Stimulated activated naive B cell treated with anti-CD40 and anti-IgM and Interleukin-4, amounts not matched to agents 10 μg/mL and 1 μg/mL and 100 μg/mL, for 72 hours (primary cell): ENCODE measurements at regions not wholly inside any gene's neighbourhood (a gene's known extent, or its start where the extent isn't known, plus 50 kb on each side); places are given as distances from the start of the nearest gene placed in this dataset.
"Not testable (repeated sequence)": the region's sequence is repeated elsewhere in the genome, so short reads cannot be mapped to it uniquely, and the experiment has no call there.

Experiments used
- ATAC-seq, 2 donors: fragments of 150-1000 bp; cut with Tn5 transposase; replicated peaks; 2 replicates each; pipeline ENCODE4 v1.10.0; 2021; ENCODE audit warnings: moderate library complexity in 1 of 2
- DNase-seq: peaks from one replicate; pipeline ENCODE4 v3.0.0; 2021
- H3K27ac Mint-ChIP-seq: one replicate; pipeline ENCODE4 v1.8.0; 2022; ENCODE audit warnings: mild to moderate bottlenecking, mixed read lengths
- H3K27me3 Mint-ChIP-seq, 2 donors: one replicate each; pipeline ENCODE4 v1.8.0; 2022; ENCODE audit warnings: mixed read lengths in 2 of 2
- H3K36me3 Mint-ChIP-seq, 2 donors: one replicate each; pipeline ENCODE4 v1.8.0; 2022; ENCODE audit warnings: mixed read lengths in 2 of 2, mild to moderate bottlenecking in 1 of 2
- H3K4me1 Mint-ChIP-seq, 2 donors: one replicate each; pipeline ENCODE4 v1.8.0; 2022; ENCODE audit warnings: mixed read lengths in 2 of 2, mild to moderate bottlenecking in 1 of 2
- H3K4me3 Mint-ChIP-seq, 2 donors: one replicate each; pipeline ENCODE4 v1.8.0; 2022; ENCODE audit warnings: mild to moderate bottlenecking in 2 of 2, mixed read lengths in 2 of 2, moderate library complexity in 1 of 2
- H3K9me3 Mint-ChIP-seq, 2 donors: one replicate each; pipeline ENCODE4 v1.8.0; 2022; ENCODE audit warnings: mixed read lengths in 2 of 2, mild to moderate bottlenecking in 1 of 2

DNA sequence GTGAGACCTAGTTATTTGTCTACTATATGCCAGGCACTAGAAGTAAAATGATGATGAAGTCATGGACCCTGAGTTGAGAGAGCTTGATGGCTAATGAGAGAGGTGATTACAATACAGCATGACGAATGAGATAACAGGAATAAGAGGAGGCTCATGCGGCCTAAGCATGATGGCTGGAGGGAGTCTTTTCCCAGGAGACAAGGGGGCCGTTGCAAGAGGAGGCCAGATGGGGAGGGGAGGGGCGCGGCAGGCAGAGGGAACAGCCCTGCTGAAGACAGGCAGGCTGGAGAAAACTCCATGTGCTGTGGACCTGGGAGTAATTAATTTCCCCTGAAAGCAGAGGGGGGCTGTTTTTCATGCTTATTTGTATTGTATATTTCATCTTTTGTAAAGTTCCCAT is 144.7 kb upstream of the RFLNA start:
- H3K27me3 Mint-ChIP-seq = peaks cover 0 to 4% of the 10 kb centered on the region in 2 donors
- H3K4me1 Mint-ChIP-seq = peaks cover 7 to 18% of the 10 kb centered on the region in 2 donors
- no peak overlapping the region for H3K27ac Mint-ChIP-seq
- no peak overlapping the region for H3K4me3 Mint-ChIP-seq
- DNase-seq = no peak
- no peaks in the 10 kb centered on the region for H3K36me3 Mint-ChIP-seq
- H3K9me3 Mint-ChIP-seq = peaks cover 0 to 4% of the 10 kb centered on the region in 2 donors
- ATAC-seq = no peak

DNA sequence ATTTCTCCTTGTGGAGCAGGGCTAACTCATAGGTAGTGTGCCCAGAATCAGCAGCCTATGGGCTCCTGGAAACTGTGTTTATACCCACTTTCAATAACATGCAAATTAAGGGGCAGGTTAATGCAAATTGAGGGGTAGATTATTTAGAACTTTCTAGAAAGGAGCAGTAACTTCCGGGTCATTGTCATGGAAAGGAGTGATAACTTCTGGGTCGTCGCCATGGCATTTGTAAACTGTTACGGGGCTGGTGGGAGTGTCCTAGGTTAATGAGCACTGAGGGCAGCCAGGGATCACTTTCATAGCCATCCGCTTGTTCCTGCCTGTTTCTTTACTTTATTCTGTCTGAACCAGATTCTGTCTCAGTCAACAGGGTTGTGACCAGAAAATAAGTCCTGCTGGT is 143.3 kb upstream of the RFLNA start:
- Mint-ChIP-seq H3K36me3 (no peaks in the 10 kb centered on the region), H3K4me1 (peaks cover 11 to 18% of the 10 kb centered on the region in 2 donors), H3K9me3 (peaks cover 0 to 4% of the 10 kb centered on the region in 2 donors), H3K27me3 (peaks cover 0 to 4% of the 10 kb centered on the region in 2 donors), H3K4me3 (no peak overlapping the region), H3K27ac (no peak overlapping the region)
- ATAC-seq = no peak
- DNase-seq = no peak

DNA sequence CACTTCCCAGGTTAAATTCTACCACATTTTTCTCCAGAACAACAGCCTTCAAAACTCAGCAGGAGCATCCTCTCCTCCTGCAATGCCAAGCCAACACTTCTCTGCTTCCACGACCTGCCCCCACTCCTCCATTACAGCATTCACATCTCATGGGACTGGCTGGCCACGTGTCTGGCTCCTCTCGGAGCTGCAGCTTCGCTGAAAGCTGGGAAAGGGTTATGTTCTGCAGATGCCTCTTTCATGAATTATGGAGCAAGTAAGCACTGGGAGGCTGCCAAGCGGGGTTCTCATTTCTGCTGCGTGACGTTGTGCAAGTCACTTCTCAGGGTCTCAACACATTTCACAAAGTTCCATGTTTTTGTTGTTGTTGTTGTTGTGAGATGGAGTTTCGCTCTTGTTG is 142.2 kb upstream of the RFLNA start:
- Mint-ChIP-seq H3K36me3 (no peaks in the 10 kb centered on the region), H3K9me3 (peaks cover 0 to 4% of the 10 kb centered on the region in 2 donors), H3K4me1 (peaks cover 4 to 9% of the 10 kb centered on the region in 2 donors), H3K27me3 (peaks cover 6 to 9% of the 10 kb centered on the region in 2 donors), H3K27ac (no peak overlapping the region), H3K4me3 (no peak overlapping the region)
- DNase-seq = no peak
- no peak for ATAC-seq

DNA sequence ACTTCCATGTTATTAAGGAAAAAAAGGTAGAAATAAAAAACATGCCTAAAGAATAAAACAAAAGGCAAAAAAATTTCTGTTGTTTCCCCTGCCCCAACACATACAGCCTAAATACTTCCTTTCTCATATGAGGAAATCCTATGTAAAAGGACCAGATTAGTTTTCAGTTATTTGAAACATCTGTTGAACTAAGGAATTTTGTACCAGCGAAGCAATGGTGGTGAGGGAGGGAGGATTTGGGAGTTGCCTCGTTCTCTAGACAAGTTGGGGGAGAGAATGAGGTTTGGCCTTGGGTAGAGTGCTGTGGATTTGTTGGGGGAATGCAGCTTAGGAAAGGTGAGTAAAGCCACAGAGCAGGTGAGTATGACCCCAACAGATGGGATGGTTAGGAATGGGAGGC is 141.5 kb upstream of the RFLNA start:
- peaks cover 9 to 11% of the 10 kb centered on the region in 2 donors for H3K27me3 Mint-ChIP-seq
- no peak overlapping the region for H3K4me3 Mint-ChIP-seq
- DNase-seq (no peak), ATAC-seq (no peak)
- peaks cover 0 to 4% of the 10 kb centered on the region in 2 donors for H3K9me3 Mint-ChIP-seq
- H3K36me3 Mint-ChIP-seq = no peaks in the 10 kb centered on the region
- H3K4me1 Mint-ChIP-seq = peaks cover 2 to 4% of the 10 kb centered on the region in 2 donors
- H3K27ac Mint-ChIP-seq = no peak overlapping the region

DNA sequence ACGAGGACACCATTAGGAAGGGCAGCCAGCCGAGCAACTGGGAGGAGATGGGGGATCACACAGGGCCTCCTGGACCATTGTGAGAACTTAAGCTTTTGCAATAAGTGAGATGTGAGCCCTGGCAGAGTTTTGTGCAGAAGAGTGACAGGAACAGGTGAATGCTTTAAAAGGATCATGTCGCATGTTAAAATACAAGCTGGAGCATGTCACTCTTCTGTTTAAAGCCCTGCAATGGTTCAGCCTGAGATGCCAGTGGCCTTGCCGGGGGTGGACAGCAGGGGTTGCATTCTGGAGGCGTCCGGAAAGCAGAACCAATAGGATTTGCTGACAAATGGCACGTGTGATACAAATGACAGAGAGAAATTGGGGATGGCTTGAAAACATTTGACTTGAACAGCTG is 137.5 kb upstream of the RFLNA start:
- Mint-ChIP-seq H3K27me3 (peaks cover 9 to 11% of the 10 kb centered on the region in 2 donors), H3K27ac (no peak overlapping the region), H3K9me3 (peaks cover 0 to 1% of the 10 kb centered on the region in 2 donors), H3K4me3 (no peak overlapping the region), H3K4me1 (peaks cover 0 to 4% of the 10 kb centered on the region in 2 donors), H3K36me3 (no peaks in the 10 kb centered on the region)
- DNase-seq (no peak), ATAC-seq (no peak)

DNA sequence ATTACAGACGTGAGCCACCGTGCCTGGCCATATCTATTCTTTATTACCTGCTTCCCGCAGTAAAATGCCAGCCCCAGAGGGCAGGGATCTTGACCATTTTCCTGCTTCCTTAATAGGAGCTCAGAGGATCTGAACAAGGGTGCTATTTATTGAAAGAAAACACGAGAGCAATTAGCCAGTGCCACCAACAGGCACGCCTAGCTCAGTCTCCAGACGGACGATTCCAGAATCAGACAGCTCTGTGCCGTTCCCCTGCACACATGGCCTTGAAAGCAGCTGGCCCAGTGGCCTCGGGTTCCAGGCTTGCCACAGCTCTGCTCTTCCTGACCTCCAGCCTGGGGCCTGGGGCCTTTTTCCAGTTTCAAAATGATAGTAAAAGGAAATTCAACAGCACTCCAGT is 135.2 kb upstream of the RFLNA start:
- Mint-ChIP-seq H3K27me3 (peaks cover 9 to 11% of the 10 kb centered on the region in 2 donors), H3K4me3 (no peak overlapping the region), H3K36me3 (peaks cover 0 to 5% of the 10 kb centered on the region in 2 donors), H3K27ac (no peak overlapping the region), H3K9me3 (peaks cover 7 to 9% of the 10 kb centered on the region in 2 donors), H3K4me1 (peaks cover 0 to 4% of the 10 kb centered on the region in 2 donors)
- ATAC-seq (no peak), DNase-seq (no peak)

DNA sequence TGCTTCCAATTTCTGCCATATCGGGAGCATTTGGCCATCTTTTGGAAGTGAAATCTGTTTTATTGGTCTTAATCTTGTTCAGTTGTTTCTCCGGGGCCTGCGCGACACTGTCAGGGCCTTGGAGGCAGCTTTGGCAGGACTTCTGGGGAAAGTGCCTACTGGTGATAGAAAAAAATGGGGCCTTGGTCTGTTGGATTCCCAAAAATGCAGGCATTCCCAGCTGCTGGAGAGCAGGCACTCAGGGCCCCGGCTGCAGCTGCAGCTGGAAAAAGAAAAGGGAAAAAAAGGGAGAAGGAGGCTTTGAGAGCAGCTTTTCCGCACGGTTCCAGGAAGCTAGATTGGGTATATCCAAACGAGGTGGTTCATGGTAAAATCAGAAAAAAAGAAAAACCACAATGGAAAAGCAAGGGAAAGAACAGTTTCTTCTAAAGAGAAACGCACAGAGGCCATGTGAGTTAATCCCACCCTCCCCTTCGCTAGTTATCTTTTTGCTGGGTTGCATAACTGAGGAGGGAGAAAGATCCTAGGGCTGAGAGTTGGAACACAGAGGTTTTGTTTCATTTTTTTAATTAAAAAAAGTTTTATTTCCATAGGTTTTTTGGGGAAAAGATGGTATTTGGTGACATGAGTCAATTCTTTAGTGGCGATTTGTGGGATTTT is 134.7 kb upstream of the RFLNA start:
- H3K36me3 Mint-ChIP-seq = peaks cover 0 to 5% of the 10 kb centered on the region in 2 donors
- DNase-seq (no peak), ATAC-seq (no peak)
- H3K27me3 Mint-ChIP-seq = peaks cover 9 to 11% of the 10 kb centered on the region in 2 donors
- H3K4me3 Mint-ChIP-seq = no peak overlapping the region
- peaks cover 0 to 4% of the 10 kb centered on the region in 2 donors for H3K4me1 Mint-ChIP-seq
- no peak overlapping the region for H3K27ac Mint-ChIP-seq
- H3K9me3 Mint-ChIP-seq = peaks cover 9 to 11% of the 10 kb centered on the region in 2 donors

DNA sequence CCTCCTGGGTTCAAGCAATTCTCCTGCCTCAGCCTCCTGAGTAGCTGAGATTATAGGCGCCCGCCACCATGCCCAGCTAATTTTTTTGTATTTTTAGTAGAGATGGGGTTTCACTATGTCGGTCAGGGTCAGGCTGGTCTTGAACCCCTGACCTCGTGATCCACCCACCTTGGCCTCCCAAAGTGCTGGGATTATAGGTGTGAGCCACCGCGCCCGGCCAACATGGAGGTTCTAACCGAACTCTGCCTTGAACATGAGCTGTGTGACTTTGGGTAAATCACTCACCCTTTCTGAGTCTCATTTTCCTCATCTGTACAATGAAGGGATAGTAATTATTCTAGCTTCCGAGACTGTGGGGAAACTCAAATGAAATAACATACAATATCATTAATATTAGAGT is 133.5 kb upstream of the RFLNA start:
- H3K9me3 Mint-ChIP-seq = peaks cover 9 to 12% of the 10 kb centered on the region in 2 donors
- DNase-seq, H3K4me1 Mint-ChIP-seq, ATAC-seq, H3K4me3 Mint-ChIP-seq, H3K36me3 Mint-ChIP-seq, H3K27ac Mint-ChIP-seq: not testable (repeated sequence)
- peaks cover 9 to 11% of the 10 kb centered on the region in 2 donors for H3K27me3 Mint-ChIP-seq

DNA sequence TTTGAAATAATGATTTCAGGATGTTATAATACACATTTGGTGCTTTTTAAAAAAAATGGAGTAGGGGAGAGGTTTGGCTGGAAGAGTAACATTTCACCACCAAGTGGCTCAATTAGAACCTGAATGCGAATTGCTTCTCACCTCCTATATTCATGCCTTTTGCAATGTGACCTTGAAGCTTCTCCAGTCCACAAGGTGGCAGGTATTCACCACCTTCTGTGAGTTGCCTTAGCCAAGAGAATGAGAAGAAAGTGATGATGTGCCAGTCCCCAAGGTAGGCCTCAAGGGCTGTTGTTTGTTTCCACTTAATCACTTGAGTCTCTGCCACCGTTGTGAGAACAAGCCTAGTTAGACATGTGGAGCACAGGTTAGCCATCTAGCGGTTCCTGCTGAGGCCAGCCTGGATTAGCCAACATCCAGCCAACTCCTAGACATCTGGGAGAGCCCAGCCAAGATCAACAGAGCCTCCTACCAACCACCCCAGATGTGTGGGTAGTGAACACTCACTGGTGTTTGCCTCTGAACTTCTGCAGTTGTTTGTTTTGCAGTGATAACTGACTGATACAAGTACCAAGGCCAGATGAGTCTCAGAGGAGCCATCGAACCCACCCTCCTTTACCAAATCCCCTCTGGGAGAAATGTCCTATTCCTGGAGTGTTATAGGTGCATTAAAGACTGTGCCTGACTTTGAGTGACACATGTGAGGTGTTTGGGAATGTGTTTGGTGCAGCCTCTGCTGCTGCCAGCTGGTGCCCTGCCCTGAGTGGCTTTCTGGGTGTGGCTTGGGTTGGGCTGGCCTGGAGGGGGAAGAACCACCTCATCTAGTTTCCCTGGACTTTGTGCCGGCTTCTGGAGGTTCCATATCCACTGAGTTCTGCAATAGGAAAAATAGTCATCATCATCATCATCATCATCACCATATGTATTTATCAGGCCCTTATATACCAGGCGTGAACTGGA is 132.5 kb upstream of the RFLNA start:
- Mint-ChIP-seq H3K27ac (no peak overlapping the region), H3K4me3 (no peak overlapping the region), H3K36me3 (peaks cover 0 to 5% of the 10 kb centered on the region in 2 donors), H3K4me1 (no peaks in the 10 kb centered on the region), H3K9me3 (peaks cover 9 to 12% of the 10 kb centered on the region in 2 donors), H3K27me3 (peaks cover 4 to 13% of the 10 kb centered on the region in 2 donors)
- ATAC-seq (no peak), DNase-seq (no peak)

DNA sequence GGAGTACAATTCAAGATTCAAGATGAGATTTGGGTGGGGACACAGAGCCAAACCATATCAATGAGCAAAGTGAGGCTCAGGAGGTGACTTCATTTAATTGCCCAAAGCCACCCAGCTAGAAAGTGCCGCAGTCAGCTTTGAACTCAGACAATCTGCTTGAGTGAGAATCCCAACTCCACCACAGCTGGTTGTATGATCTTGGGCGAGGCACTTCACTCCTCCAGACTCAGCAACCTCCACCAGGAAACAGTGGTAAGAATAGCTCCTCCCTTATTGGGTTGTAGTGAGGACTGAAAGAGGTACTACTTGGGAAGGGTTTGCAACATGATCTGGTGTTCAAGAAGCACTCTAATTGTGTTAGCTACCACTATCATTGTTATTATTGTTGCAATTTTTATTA is 129.2 kb upstream of the RFLNA start:
- Mint-ChIP-seq H3K9me3 (peaks cover 13 to 14% of the 10 kb centered on the region in 2 donors), H3K27ac (no peak overlapping the region), H3K36me3 (peaks cover 0 to 5% of the 10 kb centered on the region in 2 donors), H3K27me3 (peaks cover 4 to 8% of the 10 kb centered on the region in 2 donors), H3K4me3 (no peak overlapping the region), H3K4me1 (no peaks in the 10 kb centered on the region)
- ATAC-seq = no peak
- DNase-seq = no peak

DNA sequence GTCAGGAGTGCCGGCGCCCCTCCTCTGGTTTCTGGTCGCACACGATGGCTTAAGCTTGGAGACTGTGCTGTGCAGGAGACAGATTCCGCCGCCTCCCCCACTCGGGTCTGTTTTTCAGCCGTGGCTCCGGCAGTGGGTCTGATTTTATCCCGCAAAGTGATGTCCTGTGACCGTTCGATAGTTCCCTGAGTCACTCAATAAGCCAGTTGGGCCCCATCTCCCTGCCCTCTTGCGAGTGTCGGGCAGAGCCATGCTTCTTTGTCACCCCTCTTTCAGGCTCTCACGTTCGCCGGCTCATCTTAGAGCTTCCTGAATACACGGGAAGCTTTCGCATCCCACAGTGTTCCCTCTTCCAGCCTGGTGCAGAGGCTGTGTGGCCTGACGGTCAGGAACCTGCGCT is 127.8 kb upstream of the RFLNA start:
- H3K4me1 Mint-ChIP-seq = no peaks in the 10 kb centered on the region
- no peak overlapping the region for H3K27ac Mint-ChIP-seq
- H3K4me3 Mint-ChIP-seq = no peak overlapping the region
- no peak for ATAC-seq
- no peak for DNase-seq
- H3K27me3 Mint-ChIP-seq = peaks cover 4 to 8% of the 10 kb centered on the region in 2 donors
- peaks cover 0 to 5% of the 10 kb centered on the region in 2 donors for H3K36me3 Mint-ChIP-seq
- peaks cover 13 to 14% of the 10 kb centered on the region in 2 donors for H3K9me3 Mint-ChIP-seq

DNA sequence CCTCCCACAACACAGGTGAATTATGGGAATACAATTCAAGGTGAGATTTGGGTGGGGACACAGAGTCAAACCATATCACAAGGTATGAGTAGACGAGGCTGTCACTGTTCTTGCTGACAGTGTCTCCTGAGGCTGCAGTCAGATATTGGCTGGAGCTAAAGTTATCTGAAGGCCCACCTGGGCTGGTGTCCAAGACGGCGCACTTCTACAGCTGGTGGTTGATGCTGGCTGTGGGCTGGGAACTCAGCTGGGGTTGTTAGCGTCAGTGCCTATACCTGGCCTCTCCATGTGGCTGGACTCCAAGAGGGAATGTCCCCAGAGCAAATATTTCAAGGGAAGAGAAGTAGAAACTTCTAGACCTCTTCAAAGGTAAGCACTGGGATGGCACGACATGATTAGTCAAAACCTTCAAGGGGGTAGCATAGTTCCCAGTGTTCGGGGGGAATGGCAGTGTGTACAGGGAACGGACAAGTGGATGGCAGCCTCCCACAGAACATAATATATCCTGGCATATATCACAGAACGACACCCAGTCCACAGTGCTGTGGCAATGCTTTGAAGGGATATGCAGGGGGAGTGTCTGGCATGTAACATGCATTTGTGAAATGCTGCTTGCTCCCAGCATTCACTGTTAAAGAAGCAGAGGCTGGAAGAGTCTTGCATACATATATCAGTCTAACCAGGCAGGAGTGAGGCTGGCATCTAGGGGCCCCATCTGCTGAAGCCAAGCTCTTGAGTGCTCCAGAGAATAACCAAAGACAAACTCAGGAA is 126.7 kb upstream of the RFLNA start:
- ATAC-seq (no peak), DNase-seq (no peak)
- Mint-ChIP-seq H3K9me3 (peaks cover 13 to 14% of the 10 kb centered on the region in 2 donors), H3K4me3 (no peak overlapping the region), H3K27me3 (peaks cover 4 to 8% of the 10 kb centered on the region in 2 donors), H3K27ac (no peak overlapping the region), H3K36me3 (peaks cover 0 to 5% of the 10 kb centered on the region in 2 donors), H3K4me1 (no peaks in the 10 kb centered on the region)

DNA sequence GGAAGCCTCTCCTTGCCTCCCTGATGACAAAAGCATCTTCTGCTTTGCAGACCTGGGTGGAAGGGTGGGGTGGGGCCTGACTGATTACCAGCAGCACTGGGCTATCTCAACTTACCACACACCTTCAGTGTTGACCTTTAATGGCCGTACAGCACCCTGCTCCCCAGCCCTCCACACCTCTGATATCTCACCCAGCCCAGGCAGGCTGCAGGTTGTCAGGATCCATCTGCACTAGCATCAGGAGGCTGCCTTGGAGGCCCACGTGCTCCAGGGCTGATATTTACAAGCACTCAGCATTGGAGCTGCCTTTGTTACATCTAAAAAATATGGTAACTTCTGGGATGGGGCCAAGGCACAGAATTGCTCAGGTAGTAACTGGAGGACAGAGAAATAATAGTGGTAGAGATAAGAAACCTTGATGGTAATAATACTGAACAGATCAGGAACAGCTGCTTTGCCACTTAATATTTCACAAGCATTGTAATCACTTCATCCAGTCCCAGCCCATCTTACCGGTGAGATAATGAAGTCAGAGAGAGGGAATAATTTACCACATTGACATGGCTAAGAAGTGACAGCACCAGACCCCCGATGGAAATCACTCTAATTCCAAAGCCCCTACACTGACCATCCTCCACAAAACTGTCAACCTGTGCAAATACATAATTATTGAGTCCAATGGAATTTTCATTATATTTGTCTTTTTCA is 125.2 kb upstream of the RFLNA start:
- H3K27me3 Mint-ChIP-seq = peaks cover 8% of the 10 kb centered on the region in 2 donors
- peaks cover 4 to 7% of the 10 kb centered on the region in 2 donors for H3K9me3 Mint-ChIP-seq
- H3K4me3 Mint-ChIP-seq = no peak overlapping the region
- ATAC-seq (no peak), DNase-seq (no peak)
- no peaks in the 10 kb centered on the region for H3K4me1 Mint-ChIP-seq
- H3K27ac Mint-ChIP-seq = no peak overlapping the region
- H3K36me3 Mint-ChIP-seq = no peaks in the 10 kb centered on the region
